ENCODE measurements at regions not wholly inside any gene's neighbourhood (a gene's known extent, or its start where the extent isn't known, plus 50 kb on each side); places are given as distances from the start of the nearest gene placed in this dataset.

GRCh38 chr10:81514811-81515210, 360.2 kb upstream of the NRG3 start:
- no peak for TF ChIP-seq CTCF (IDR thresholded peaks at IDR 0.05)
- TF ChIP-seq POLR2A (IDR thresholded peaks at IDR 0.05), result no peak
